Calu3 (cell line): ENCODE measurements at regions not wholly inside any gene's neighbourhood (a gene's known extent, or its start where the extent isn't known, plus 50 kb on each side); places are given as distances from the start of the nearest gene placed in this dataset.
A peak's percentile ranks its signal among the peaks of the same experiment; 100 is the strongest.

Source experiments
- BruUV-seq: library from RNA; stranded (reverse); fragments of 400-500 nt; replicated peaks from 2 replicates; lab custom pipeline; 2021; lab: Mats Ljungman, UMichigan
- CTCF ChIA-PET: fragments of 300-600 bp; sonication (Branson Sonifier 250); formaldehyde crosslinking; loops from one replicate; lab custom pipeline; 2022; ENCODE audit warnings: antibody characterized with exemption; lab: Charles Lee
- DNase-seq: peaks from one replicate; pipeline ENCODE4 v3.0.0; 2022
- H3K27ac Mint-ChIP-seq: one replicate; pipeline ENCODE4 v1.8.0; 2022; ENCODE audit warnings: mixed read lengths; ENCODE audit not compliant: unreplicated experiment
- H3K27me3 Mint-ChIP-seq: one replicate; pipeline ENCODE4 v1.8.0; 2022; ENCODE audit warnings: mixed read lengths; ENCODE audit not compliant: unreplicated experiment
- H3K36me3 Mint-ChIP-seq: one replicate; pipeline ENCODE4 v1.8.0; 2022; ENCODE audit warnings: mild to moderate bottlenecking, moderate library complexity, mixed read lengths; ENCODE audit not compliant: insufficient read depth, unreplicated experiment
- H3K4me1 Mint-ChIP-seq: one replicate; pipeline ENCODE4 v1.8.0; 2022; ENCODE audit warnings: mild to moderate bottlenecking, low read depth, mixed read lengths; ENCODE audit not compliant: unreplicated experiment
- H3K4me3 Mint-ChIP-seq: one replicate; pipeline ENCODE4 v1.8.0; 2022; ENCODE audit warnings: mild to moderate bottlenecking, low read depth, moderate library complexity, mixed read lengths; ENCODE audit not compliant: unreplicated experiment
- H3K9me3 Mint-ChIP-seq: one replicate; pipeline ENCODE4 v1.8.0; 2022; ENCODE audit warnings: low read depth, mixed read lengths; ENCODE audit not compliant: unreplicated experiment
- CTCF ChIP-seq: fragments of 200-600 bp; IDR thresholded peaks from one replicate; pipeline ENCODE4 v1.8.0; 2022; ENCODE audit warnings: antibody characterized with exemption; ENCODE audit not compliant: unreplicated experiment
- intact Hi-C: fragments of 100-400 bp; cut with micrococcal nuclease; formaldehyde crosslinking; loops from one replicate; pipeline ENCODE4 v1.10.0; 2022; ENCODE audit not compliant: unreplicated experiment

- H3K36me3 Mint-ChIP-seq, result no peaks in the 10 kb centered on the region
- H3K27me3 Mint-ChIP-seq, result no peaks in the 10 kb centered on the region
- BruUV-seq, result no TSS peak
- no peak overlapping the region for H3K4me3 Mint-ChIP-seq
- intact Hi-C loops, result no loop called here
- TF ChIP-seq CTCF, result no peak
- H3K4me1 Mint-ChIP-seq, result peaks cover 14% of the 10 kb centered on the region
- peak overlapping the region; percentile 25 for H3K27ac Mint-ChIP-seq
- DNase-seq, result no peak
- CTCF ChIA-PET, result no interaction called here
- no peaks in the 10 kb centered on the region for H3K9me3 Mint-ChIP-seq
These were observed 201.7 kb upstream of the CWC22 start for GRCh38 chr2:180208841-180209240.

DNA sequence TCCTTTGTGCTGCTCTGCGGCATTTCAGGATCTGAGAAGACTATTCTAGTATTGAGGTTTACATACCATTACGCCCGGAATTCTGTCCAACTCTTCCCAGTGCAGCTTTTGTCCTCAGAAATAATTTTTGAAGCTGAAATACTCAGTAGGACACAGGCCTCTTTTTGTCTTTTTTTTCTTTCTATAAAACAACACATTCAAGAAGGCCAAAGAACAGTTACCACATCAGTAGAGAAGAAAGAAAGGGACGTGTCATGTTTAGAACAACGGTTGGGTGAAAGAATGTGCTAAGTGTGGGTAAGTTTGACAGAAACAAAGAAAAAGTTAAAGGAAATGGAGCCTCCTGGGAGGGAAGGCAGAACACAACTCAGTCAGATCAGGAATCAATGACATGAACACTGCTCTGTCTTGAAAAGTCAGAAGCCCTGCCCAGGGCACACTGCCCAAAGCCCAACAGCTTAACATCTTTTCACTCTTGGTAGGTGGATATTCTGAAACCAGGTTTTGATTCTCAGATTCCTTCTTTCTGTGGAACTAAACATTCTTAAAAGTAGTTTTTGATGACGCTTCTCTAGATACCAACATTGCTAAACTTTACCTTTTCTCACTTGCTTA is 198.6 kb upstream of the CWC22 start:
- H3K36me3 Mint-ChIP-seq, result no peaks in the 10 kb centered on the region
- no peak overlapping the region for H3K27ac Mint-ChIP-seq
- no peaks in the 10 kb centered on the region for H3K27me3 Mint-ChIP-seq
- no peaks in the 10 kb centered on the region for H3K9me3 Mint-ChIP-seq
- no peak overlapping the region for H3K4me3 Mint-ChIP-seq
- peaks cover 14% of the 10 kb centered on the region for H3K4me1 Mint-ChIP-seq
- TF ChIP-seq CTCF, result no peak
- DNase-seq, result no peak
- CTCF ChIA-PET, result no interaction called here
- intact Hi-C loops, result no loop called here
- no TSS peak for BruUV-seq

GRCh38 chr2:180203972-180204371 is 196.9 kb upstream of the CWC22 start:
- CTCF ChIA-PET, result no interaction called here
- no peaks in the 10 kb centered on the region for H3K27me3 Mint-ChIP-seq
- intact Hi-C loops, result no loop called here
- no peak overlapping the region for H3K27ac Mint-ChIP-seq
- no peaks in the 10 kb centered on the region for H3K9me3 Mint-ChIP-seq
- DNase-seq, result no peak
- H3K4me3 Mint-ChIP-seq, result no peak overlapping the region
- H3K36me3 Mint-ChIP-seq, result no peaks in the 10 kb centered on the region
- peaks cover 9% of the 10 kb centered on the region for H3K4me1 Mint-ChIP-seq
- TF ChIP-seq CTCF, result no peak
- no TSS peak for BruUV-seq

- TF ChIP-seq CTCF, result no peak
- H3K36me3 Mint-ChIP-seq, result no peaks in the 10 kb centered on the region
- CTCF ChIA-PET, result no interaction called here
These were observed 195.4 kb upstream of the CWC22 start for GRCh38 chr2:180202467-180202951.

More at GRCh38 chr2:180202467-180202951, 195.4 kb upstream of the CWC22 start:
- H3K27ac Mint-ChIP-seq, result no peak overlapping the region
- no peak for DNase-seq
- no peaks in the 10 kb centered on the region for H3K9me3 Mint-ChIP-seq
- no peak overlapping the region for H3K4me3 Mint-ChIP-seq
- H3K27me3 Mint-ChIP-seq, result no peaks in the 10 kb centered on the region
- no peaks in the 10 kb centered on the region for H3K4me1 Mint-ChIP-seq
- BruUV-seq, result no TSS peak
- intact Hi-C loops, result no loop called here
